ENCODE measurements at regions not wholly inside any gene's neighbourhood (a gene's known extent, or its start where the extent isn't known, plus 50 kb on each side); places are given as distances from the start of the nearest gene placed in this dataset.

GRCh38 chr2:34991508-34992274 lies 1363.9 kb upstream of the CRIM1 start:
- ChIA-PET CTCF (no interaction called here), POLR2A (no interaction called here)
- 93% methylated on average over 11 of the region's 24 CpGs for WGBS (ENCODE audit: insufficient coverage)
- no peak for DNase-seq
- Histone ChIP-seq H3K36me3 (ENCODE audit: control insufficient read depth in 4 of 4, insufficient read depth in 4 of 4, low read length in 3 of 4) (no peaks in the 10 kb centered on the region), H3K9me3 (ENCODE audit: control extremely low read depth in 1 of 5, control insufficient read depth in 4 of 5, insufficient read depth in 2 of 5, low read depth in 1 of 5, low read length in 4 of 5) (peaks cover 0 to 2% (median 0%) of the 10 kb centered on the region in 5 experiments), H3K27me3 (replicated peaks in 2 of 5; ENCODE audit: control insufficient read depth in 4 of 5, insufficient read depth in 5 of 5, low read length in 4 of 5) (no peaks in the 10 kb centered on the region), H3K4me1 (ENCODE audit: control extremely low read depth in 1 of 4, control insufficient read depth in 4 of 4, insufficient read depth in 4 of 4, low read length in 3 of 4) (no peaks in the 10 kb centered on the region), H3K4me3 (ENCODE audit: control insufficient read depth in 1 of 7, extremely low read depth in 1 of 7, insufficient read depth in 4 of 7, low read depth in 2 of 7, low read length in 6 of 7) (no peak overlapping the region), H3K27ac (ENCODE audit: insufficient read depth in 1 of 2, low read depth in 1 of 2, low read length in 2 of 2, poor library complexity in 1 of 2, severe bottlenecking in 2 of 2) (no peak overlapping the region)

GRCh38 chr2:34985474-34985873 lies 1370.1 kb upstream of the CRIM1 start:
- Histone ChIP-seq H3K9me3 (ENCODE audit: control extremely low read depth in 1 of 5, control insufficient read depth in 4 of 5, insufficient read depth in 2 of 5, low read depth in 1 of 5, low read length in 4 of 5) (no peaks in the 10 kb centered on the region), H3K36me3 (ENCODE audit: control insufficient read depth in 4 of 4, insufficient read depth in 4 of 4, low read length in 3 of 4) (no peaks in the 10 kb centered on the region), H3K4me1 (ENCODE audit: control extremely low read depth in 1 of 4, control insufficient read depth in 4 of 4, insufficient read depth in 4 of 4, low read length in 3 of 4) (no peaks in the 10 kb centered on the region), H3K4me3 (ENCODE audit: control insufficient read depth in 1 of 7, extremely low read depth in 1 of 7, insufficient read depth in 4 of 7, low read depth in 2 of 7, low read length in 6 of 7) (no peak overlapping the region), H3K27me3 (replicated peaks in 2 of 5; ENCODE audit: control insufficient read depth in 4 of 5, insufficient read depth in 5 of 5, low read length in 4 of 5) (no peaks in the 10 kb centered on the region), H3K27ac (ENCODE audit: insufficient read depth in 1 of 2, low read depth in 1 of 2, low read length in 2 of 2, poor library complexity in 1 of 2, severe bottlenecking in 2 of 2) (no peak overlapping the region)
- CTCF ChIA-PET: no interaction called here
- POLR2A ChIA-PET: no interaction called here
- DNase-seq: no peak

DNA sequence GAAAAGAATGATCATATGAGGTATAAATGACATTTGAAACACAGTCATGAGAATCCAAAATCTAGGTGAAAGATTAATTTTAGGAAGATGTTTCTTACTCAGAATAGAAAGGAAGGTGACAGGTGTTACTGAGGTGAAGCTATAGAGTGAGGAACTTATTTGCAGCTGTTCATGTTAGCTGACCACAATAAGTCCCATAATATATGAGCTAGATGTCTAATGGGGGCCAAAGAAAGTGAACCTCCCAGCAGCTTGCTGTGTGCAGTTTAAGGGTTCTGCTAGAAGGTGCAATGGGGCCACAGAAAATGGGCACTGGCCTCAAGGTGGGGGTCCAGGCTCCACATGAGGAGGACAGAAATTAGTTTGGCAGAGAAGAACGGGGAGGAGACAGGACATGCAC lies 1374.9 kb upstream of the CRIM1 start:
- 100% methylated on average over 1 of the region's 1 CpG for WGBS (ENCODE audit: insufficient coverage)
- H3K9me3 ChIP-seq (ENCODE audit: control extremely low read depth in 1 of 5, control insufficient read depth in 4 of 5, insufficient read depth in 2 of 5, low read depth in 1 of 5, low read length in 4 of 5): no peaks in the 10 kb centered on the region
- no peak for DNase-seq
- CTCF ChIA-PET: no interaction called here
- H3K36me3 ChIP-seq (ENCODE audit: control insufficient read depth in 4 of 4, insufficient read depth in 4 of 4, low read length in 3 of 4): no peaks in the 10 kb centered on the region
- no peak overlapping the region for H3K27ac ChIP-seq (ENCODE audit: insufficient read depth in 1 of 2, low read depth in 1 of 2, low read length in 2 of 2, poor library complexity in 1 of 2, severe bottlenecking in 2 of 2)
- POLR2A ChIA-PET: no interaction called here
- H3K27me3 ChIP-seq (replicated peaks in 2 of 5; ENCODE audit: control insufficient read depth in 4 of 5, insufficient read depth in 5 of 5, low read length in 4 of 5): no peaks in the 10 kb centered on the region
- no peak overlapping the region for H3K4me3 ChIP-seq (ENCODE audit: control insufficient read depth in 1 of 7, extremely low read depth in 1 of 7, insufficient read depth in 4 of 7, low read depth in 2 of 7, low read length in 6 of 7)
- no peaks in the 10 kb centered on the region for H3K4me1 ChIP-seq (ENCODE audit: control extremely low read depth in 1 of 4, control insufficient read depth in 4 of 4, insufficient read depth in 4 of 4, low read length in 3 of 4)

DNA sequence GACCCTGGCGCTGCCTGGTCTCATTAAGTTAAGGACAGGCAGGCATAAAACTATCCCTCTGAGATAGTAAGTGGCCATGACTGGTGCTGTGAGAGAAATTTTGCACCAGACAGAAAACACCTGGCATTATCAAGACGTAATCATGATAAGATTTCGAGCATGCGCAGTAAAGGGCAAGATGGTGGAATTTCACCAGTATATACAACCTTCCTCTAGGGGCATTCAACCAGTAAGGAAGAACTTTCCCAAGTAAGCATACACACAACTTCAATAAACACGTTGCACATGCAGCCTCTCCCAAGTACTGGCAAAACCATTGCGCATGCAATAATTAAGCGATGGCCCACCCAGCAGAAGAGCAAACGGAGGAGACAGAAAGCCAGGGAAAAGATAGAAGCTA lies 1376.4 kb upstream of the CRIM1 start:
- DNase-seq: no peak
- Histone ChIP-seq H3K4me3 (ENCODE audit: control insufficient read depth in 1 of 7, extremely low read depth in 1 of 7, insufficient read depth in 4 of 7, low read depth in 2 of 7, low read length in 6 of 7) (no peak overlapping the region), H3K36me3 (ENCODE audit: control insufficient read depth in 4 of 4, insufficient read depth in 4 of 4, low read length in 3 of 4) (no peaks in the 10 kb centered on the region), H3K9me3 (ENCODE audit: control extremely low read depth in 1 of 5, control insufficient read depth in 4 of 5, insufficient read depth in 2 of 5, low read depth in 1 of 5, low read length in 4 of 5) (no peaks in the 10 kb centered on the region), H3K27ac (ENCODE audit: insufficient read depth in 1 of 2, low read depth in 1 of 2, low read length in 2 of 2, poor library complexity in 1 of 2, severe bottlenecking in 2 of 2) (no peak overlapping the region), H3K27me3 (replicated peaks in 2 of 5; ENCODE audit: control insufficient read depth in 4 of 5, insufficient read depth in 5 of 5, low read length in 4 of 5) (no peaks in the 10 kb centered on the region), H3K4me1 (ENCODE audit: control extremely low read depth in 1 of 4, control insufficient read depth in 4 of 4, insufficient read depth in 4 of 4, low read length in 3 of 4) (no peaks in the 10 kb centered on the region)
- ChIA-PET POLR2A (no interaction called here), CTCF (no interaction called here)
- WGBS (ENCODE audit: insufficient coverage): 97% methylated on average over 7 of the region's 8 CpGs

DNA sequence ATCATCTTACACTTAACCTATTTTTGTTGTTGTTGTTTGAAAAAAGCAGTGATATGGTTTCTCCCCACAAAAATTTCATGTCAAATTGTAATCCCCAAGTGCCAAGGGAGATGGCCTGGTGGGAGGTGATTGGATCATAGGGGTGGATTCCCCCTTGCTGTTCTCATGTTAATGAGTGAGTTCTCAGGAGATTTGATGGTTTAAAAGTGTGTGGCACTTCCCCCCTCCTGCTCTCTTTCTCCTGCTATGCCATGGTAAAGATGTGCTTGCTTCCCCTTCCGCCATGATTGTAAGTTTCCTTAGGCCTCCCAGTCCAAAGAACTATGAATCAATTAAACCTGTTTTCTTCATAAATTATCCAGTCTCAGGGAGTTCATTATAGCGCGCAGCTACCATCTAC lies 1362.7 kb upstream of the FAM98A start:
- DNase-seq: no peak
- ChIA-PET CTCF (no interaction called here), POLR2A (no interaction called here)
- Histone ChIP-seq H3K9me3 (ENCODE audit: control extremely low read depth in 1 of 5, control insufficient read depth in 4 of 5, insufficient read depth in 2 of 5, low read depth in 1 of 5, low read length in 4 of 5) (no peaks in the 10 kb centered on the region), H3K27ac (ENCODE audit: insufficient read depth in 1 of 2, low read depth in 1 of 2, low read length in 2 of 2, poor library complexity in 1 of 2, severe bottlenecking in 2 of 2) (no peak overlapping the region), H3K4me1 (ENCODE audit: control extremely low read depth in 1 of 4, control insufficient read depth in 4 of 4, insufficient read depth in 4 of 4, low read length in 3 of 4) (no peaks in the 10 kb centered on the region), H3K36me3 (ENCODE audit: control insufficient read depth in 4 of 4, insufficient read depth in 4 of 4, low read length in 3 of 4) (no peaks in the 10 kb centered on the region), H3K4me3 (ENCODE audit: control insufficient read depth in 1 of 7, extremely low read depth in 1 of 7, insufficient read depth in 4 of 7, low read depth in 2 of 7, low read length in 6 of 7) (no peak overlapping the region), H3K27me3 (replicated peaks in 2 of 5; ENCODE audit: control insufficient read depth in 4 of 5, insufficient read depth in 5 of 5, low read length in 4 of 5) (no peaks in the 10 kb centered on the region)
- 100% methylated on average over 1 of the region's 3 CpGs for WGBS (ENCODE audit: insufficient coverage)

GRCh38 chr2:34954758-34955157 lies 1355.7 kb upstream of the FAM98A start:
- CTCF ChIA-PET: no interaction called here
- POLR2A ChIA-PET: no interaction called here

GRCh38 chr2:34950797-34951196 lies 1351.7 kb upstream of the FAM98A start:
- ChIA-PET POLR2A (no interaction called here), CTCF (no interaction called here)
- H3K27me3 ChIP-seq (replicated peaks in 2 of 5; ENCODE audit: control insufficient read depth in 4 of 5, insufficient read depth in 5 of 5, low read length in 4 of 5): no peaks in the 10 kb centered on the region
- no peaks in the 10 kb centered on the region for H3K4me1 ChIP-seq (ENCODE audit: control extremely low read depth in 1 of 4, control insufficient read depth in 4 of 4, insufficient read depth in 4 of 4, low read length in 3 of 4)
- H3K4me3 ChIP-seq (ENCODE audit: control insufficient read depth in 1 of 7, extremely low read depth in 1 of 7, insufficient read depth in 4 of 7, low read depth in 2 of 7, low read length in 6 of 7): no peak overlapping the region
- WGBS (ENCODE audit: insufficient coverage): 71% methylated on average over 1 of the region's 6 CpGs
- no peak overlapping the region for H3K27ac ChIP-seq (ENCODE audit: insufficient read depth in 1 of 2, low read depth in 1 of 2, low read length in 2 of 2, poor library complexity in 1 of 2, severe bottlenecking in 2 of 2)
- peaks cover 0 to 2% (median 0%) of the 10 kb centered on the region in 5 experiments for H3K9me3 ChIP-seq (ENCODE audit: control extremely low read depth in 1 of 5, control insufficient read depth in 4 of 5, insufficient read depth in 2 of 5, low read depth in 1 of 5, low read length in 4 of 5)
- no peaks in the 10 kb centered on the region for H3K36me3 ChIP-seq (ENCODE audit: control insufficient read depth in 4 of 4, insufficient read depth in 4 of 4, low read length in 3 of 4)
- DNase-seq: no peak

More at GRCh38 chr2:34954758-34955157, 1355.7 kb upstream of the FAM98A start:
- Histone ChIP-seq H3K9me3 (ENCODE audit: control extremely low read depth in 1 of 5, control insufficient read depth in 4 of 5, insufficient read depth in 2 of 5, low read depth in 1 of 5, low read length in 4 of 5) (no peaks in the 10 kb centered on the region), H3K4me1 (ENCODE audit: control extremely low read depth in 1 of 4, control insufficient read depth in 4 of 4, insufficient read depth in 4 of 4, low read length in 3 of 4) (no peaks in the 10 kb centered on the region), H3K27me3 (replicated peaks in 2 of 5; ENCODE audit: control insufficient read depth in 4 of 5, insufficient read depth in 5 of 5, low read length in 4 of 5) (no peaks in the 10 kb centered on the region), H3K27ac (ENCODE audit: insufficient read depth in 1 of 2, low read depth in 1 of 2, low read length in 2 of 2, poor library complexity in 1 of 2, severe bottlenecking in 2 of 2) (no peak overlapping the region), H3K36me3 (ENCODE audit: control insufficient read depth in 4 of 4, insufficient read depth in 4 of 4, low read length in 3 of 4) (no peaks in the 10 kb centered on the region), H3K4me3 (ENCODE audit: control insufficient read depth in 1 of 7, extremely low read depth in 1 of 7, insufficient read depth in 4 of 7, low read depth in 2 of 7, low read length in 6 of 7) (no peak overlapping the region)
- no peak for DNase-seq

Data from common myeloid progenitor, CD34-positive (primary cell).